CD8-positive, alpha-beta memory T cell (primary cell): ENCODE measurements at regions not wholly inside any gene's neighbourhood (a gene's known extent, or its start where the extent isn't known, plus 50 kb on each side); places are given as distances from the start of the nearest gene placed in this dataset.
"Not testable (repeated sequence)": the region's sequence is repeated elsewhere in the genome, so short reads cannot be mapped to it uniquely, and the experiment has no call there.

Experiments used
- CTCF ChIA-PET: fragments of 350-600 bp; sonication (Branson Sonifier 250); formaldehyde crosslinking; loops from one replicate; lab custom pipeline; 2021; ENCODE audit warnings: antibody characterized with exemption; lab: Charles Lee
- POLR2A ChIA-PET: fragments of 350-600 bp; sonication (Branson Sonifier 250); formaldehyde crosslinking; loops from one replicate; lab custom pipeline; 2021; ENCODE audit warnings: antibody characterized with exemption; lab: Charles Lee
- DNase-seq, 5 donors: peaks; one replicate each; pipeline versions ENCODE4 v3.0.0 to v3.0.0-alpha.2; 2020 to 2022; ENCODE audit warnings: mixed read lengths in 1 of 5
- H3K27ac ChIP-seq: one replicate; pipeline ENCODE4 v1.7.0; 2013; ENCODE audit warnings: low read depth, mild to moderate bottlenecking, low read length, moderate library complexity
- H3K27me3 ChIP-seq: 2 replicates; pipeline ENCODE4 v1.7.0; 2013; ENCODE audit warnings: low read length, mild to moderate bottlenecking; ENCODE audit not compliant: insufficient read depth, poor library complexity, severe bottlenecking
- H3K36me3 ChIP-seq: 2 replicates; pipeline ENCODE4 v1.7.0; 2013; ENCODE audit warnings: mild to moderate bottlenecking, low read length, moderate library complexity; ENCODE audit not compliant: insufficient read depth
- H3K4me1 ChIP-seq: 2 replicates; pipeline ENCODE4 v1.7.0; 2013; ENCODE audit warnings: mild to moderate bottlenecking, low read length, moderate library complexity; ENCODE audit not compliant: insufficient read depth
- H3K4me3 ChIP-seq: 2 replicates; pipeline ENCODE4 v1.7.0; 2013; ENCODE audit warnings: mild to moderate bottlenecking, low read length
- H3K9me3 ChIP-seq: 2 replicates; pipeline ENCODE4 v1.7.0; 2013; ENCODE audit warnings: mild to moderate bottlenecking, low read length
- H3K27ac Mint-ChIP-seq, 8 donors: one replicate each; pipeline ENCODE4 v1.8.0; 2020 to 2021; ENCODE audit warnings: mixed read lengths in 8 of 8, mild to moderate bottlenecking in 6 of 8, inconsistent platforms in 3 of 8, moderate library complexity in 3 of 8
- H3K27me3 Mint-ChIP-seq, 2 donors: one replicate each; pipeline ENCODE4 v1.8.0; 2020 to 2021; ENCODE audit warnings: mixed read lengths in 2 of 2, mild to moderate bottlenecking in 1 of 2, moderate library complexity in 1 of 2
- H3K36me3 Mint-ChIP-seq, 3 donors: one replicate each; pipeline ENCODE4 v1.8.0; 2020 to 2021; ENCODE audit warnings: mixed read lengths in 3 of 3, inconsistent platforms in 1 of 3, mild to moderate bottlenecking in 1 of 3
- H3K4me1 Mint-ChIP-seq, 3 donors: one replicate each; pipeline ENCODE4 v1.8.0; 2020 to 2021; ENCODE audit warnings: mixed read lengths in 3 of 3, inconsistent platforms in 1 of 3, mild to moderate bottlenecking in 1 of 3
- H3K4me3 Mint-ChIP-seq, 7 donors: one replicate each; pipeline ENCODE4 v1.8.0; 2020 to 2021; ENCODE audit warnings: mixed read lengths in 7 of 7, mild to moderate bottlenecking in 6 of 7, moderate library complexity in 4 of 7, inconsistent platforms in 2 of 7
- H3K9me3 Mint-ChIP-seq, 5 donors: one replicate each; pipeline ENCODE4 v1.8.0; 2020 to 2022; ENCODE audit warnings: mixed read lengths in 5 of 5, mild to moderate bottlenecking in 3 of 5, moderate library complexity in 2 of 5, inconsistent platforms in 1 of 5

DNA sequence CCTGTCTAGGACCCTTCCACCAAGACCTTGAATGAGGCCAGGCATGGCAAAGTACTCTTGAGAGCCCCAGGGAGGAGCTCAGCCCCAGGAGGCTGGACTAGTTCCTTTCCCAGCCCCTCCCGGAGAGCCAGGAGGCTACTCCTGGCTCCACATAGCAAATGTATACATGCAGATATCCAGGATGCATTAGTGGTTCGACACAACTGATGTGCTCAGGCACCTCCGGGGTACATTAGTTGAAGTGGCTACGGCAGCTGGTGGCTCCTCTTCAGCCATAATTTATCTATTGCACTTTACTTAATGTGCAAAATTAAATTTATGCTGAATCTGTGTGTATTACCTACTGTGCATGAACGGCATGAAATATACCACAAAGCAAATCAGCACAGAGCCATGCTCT lies 182.8 kb upstream of the MEIS1 start:
- peaks cover 0 to 20% (median 2%) of the 10 kb centered on the region in 5 donors for H3K9me3 Mint-ChIP-seq
- no peak overlapping the region for H3K4me3 Mint-ChIP-seq
- H3K27me3 Mint-ChIP-seq: peaks cover 0 to 1% of the 10 kb centered on the region in 2 donors
- Histone ChIP-seq H3K9me3 (no peaks in the 10 kb centered on the region), H3K36me3 (no peaks in the 10 kb centered on the region), H3K27ac (no peak overlapping the region), H3K27me3 (no peaks in the 10 kb centered on the region), H3K4me1 (no peaks in the 10 kb centered on the region), H3K4me3 (no peak overlapping the region)
- ChIA-PET CTCF (no interaction called here), POLR2A (no interaction called here)
- H3K4me1 Mint-ChIP-seq: no peaks in the 10 kb centered on the region
- H3K36me3 Mint-ChIP-seq: no peaks in the 10 kb centered on the region
- no peak overlapping the region for H3K27ac Mint-ChIP-seq
- DNase-seq: no peak

DNA sequence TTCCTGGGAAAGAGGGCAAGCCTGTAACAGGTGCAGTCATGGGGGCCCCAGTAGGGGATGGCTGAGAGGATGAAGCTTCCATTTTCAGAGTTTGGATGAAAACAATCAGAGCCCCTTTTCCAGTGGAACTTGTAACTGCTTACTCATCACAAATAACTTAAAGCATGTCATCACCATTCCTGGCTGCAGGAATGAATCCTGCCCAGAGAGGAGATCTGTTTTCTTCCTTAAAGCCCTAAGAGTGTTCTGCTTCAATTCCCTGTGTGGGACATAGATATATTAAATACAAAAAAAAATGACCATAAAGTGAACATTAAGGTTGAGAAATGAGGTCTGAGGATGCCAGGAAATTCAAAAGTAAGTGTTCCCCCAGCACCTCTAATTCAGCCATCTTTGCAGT lies 183.4 kb upstream of the MEIS1 start:
- peaks cover 0 to 21% (median 4%) of the 10 kb centered on the region in 5 donors for H3K9me3 Mint-ChIP-seq
- Histone ChIP-seq H3K4me1 (no peaks in the 10 kb centered on the region), H3K9me3 (no peaks in the 10 kb centered on the region), H3K4me3 (no peak overlapping the region), H3K36me3 (no peaks in the 10 kb centered on the region), H3K27me3 (no peaks in the 10 kb centered on the region), H3K27ac (no peak overlapping the region)
- H3K36me3 Mint-ChIP-seq: no peaks in the 10 kb centered on the region
- H3K4me3 Mint-ChIP-seq: no peak overlapping the region
- H3K27ac Mint-ChIP-seq: no peak overlapping the region
- H3K27me3 Mint-ChIP-seq: peaks cover 0 to 1% of the 10 kb centered on the region in 2 donors
- no peaks in the 10 kb centered on the region for H3K4me1 Mint-ChIP-seq
- DNase-seq: no peak
- ChIA-PET CTCF (no interaction called here), POLR2A (no interaction called here)

DNA sequence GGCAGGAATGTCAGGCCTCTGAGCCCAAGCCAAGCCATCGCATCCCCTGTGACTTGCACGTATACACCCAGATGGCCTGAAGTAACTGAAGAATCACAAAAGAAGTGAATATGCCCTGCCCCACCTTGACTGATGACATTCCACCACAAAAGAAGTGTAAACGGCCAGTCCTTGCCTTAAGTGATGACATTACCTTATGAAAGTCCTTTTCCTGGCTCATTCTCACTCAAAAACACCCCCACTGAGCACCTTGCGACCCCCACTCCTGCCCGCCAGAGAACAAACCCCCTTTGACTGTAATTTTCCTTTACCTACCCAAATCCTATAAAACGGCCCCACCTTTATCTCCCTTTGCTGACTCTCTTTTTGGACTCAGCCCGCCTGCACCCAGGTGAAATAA lies 185.8 kb upstream of the MEIS1 start:
- CTCF ChIA-PET: not testable (repeated sequence)

DNA sequence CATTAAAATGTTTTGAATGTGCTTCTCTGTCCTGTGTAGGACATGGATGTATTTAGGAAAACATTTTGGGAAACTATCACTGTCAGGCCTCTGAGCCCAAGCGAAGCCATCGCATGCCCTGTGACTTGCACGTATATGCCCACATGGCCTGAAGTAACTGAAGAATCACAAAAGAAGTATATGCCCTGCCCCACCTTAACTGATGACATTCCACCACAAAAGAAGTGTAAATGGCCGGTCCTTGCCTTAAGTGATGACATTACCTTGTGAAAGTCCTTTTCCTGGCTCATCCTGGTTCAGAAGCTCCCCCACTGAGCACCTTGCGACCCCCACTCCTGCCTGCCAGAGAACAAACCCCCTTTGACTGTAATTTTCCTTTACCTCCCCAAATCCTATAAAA lies 191.1 kb upstream of the MEIS1 start:
- H3K27ac ChIP-seq, H3K36me3 Mint-ChIP-seq, H3K9me3 ChIP-seq, H3K4me3 Mint-ChIP-seq, H3K4me3 ChIP-seq, H3K27ac Mint-ChIP-seq, CTCF ChIA-PET, H3K4me1 ChIP-seq, H3K27me3 ChIP-seq, DNase-seq, H3K4me1 Mint-ChIP-seq, H3K27me3 Mint-ChIP-seq, POLR2A ChIA-PET, H3K36me3 ChIP-seq: not testable (repeated sequence)
- peaks cover 0 to 13% (median 7%) of the 10 kb centered on the region in 5 donors for H3K9me3 Mint-ChIP-seq

More for the DNA sequence above, 185.8 kb upstream of the MEIS1 start:
- H3K36me3 ChIP-seq, H3K4me1 ChIP-seq, H3K4me3 ChIP-seq, H3K27me3 ChIP-seq, H3K9me3 ChIP-seq, H3K27ac ChIP-seq, H3K27ac Mint-ChIP-seq, DNase-seq, H3K4me3 Mint-ChIP-seq, H3K4me1 Mint-ChIP-seq, H3K36me3 Mint-ChIP-seq, POLR2A ChIA-PET, H3K27me3 Mint-ChIP-seq: not testable (repeated sequence)
- peaks cover 4 to 16% (median 4%) of the 10 kb centered on the region in 5 donors for H3K9me3 Mint-ChIP-seq

DNA sequence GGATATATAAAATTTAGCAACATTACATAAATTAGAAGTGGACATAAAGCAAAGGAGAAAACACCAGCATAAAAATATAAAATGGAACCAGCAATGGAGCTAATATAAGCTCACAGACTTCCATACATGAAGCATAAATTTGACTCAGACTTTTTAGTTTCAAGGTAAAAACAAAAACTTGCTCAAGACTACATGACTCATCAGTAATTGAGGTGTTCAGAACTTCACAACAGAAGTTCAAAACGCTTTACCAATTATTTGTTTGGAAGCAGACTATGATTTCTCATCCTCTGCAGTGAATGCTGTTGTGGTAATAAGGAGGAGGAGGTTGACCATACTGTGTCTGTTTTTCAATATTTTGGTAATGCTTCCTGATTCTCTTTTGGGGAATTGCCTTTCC lies 192.0 kb upstream of the MEIS1 start:
- POLR2A ChIA-PET, H3K4me3 Mint-ChIP-seq, H3K27me3 ChIP-seq, H3K9me3 ChIP-seq, DNase-seq, H3K27me3 Mint-ChIP-seq, H3K36me3 ChIP-seq, H3K4me1 Mint-ChIP-seq, H3K4me1 ChIP-seq, H3K27ac ChIP-seq, H3K4me3 ChIP-seq, H3K27ac Mint-ChIP-seq, H3K9me3 Mint-ChIP-seq, H3K36me3 Mint-ChIP-seq, CTCF ChIA-PET: not testable (repeated sequence)

DNA sequence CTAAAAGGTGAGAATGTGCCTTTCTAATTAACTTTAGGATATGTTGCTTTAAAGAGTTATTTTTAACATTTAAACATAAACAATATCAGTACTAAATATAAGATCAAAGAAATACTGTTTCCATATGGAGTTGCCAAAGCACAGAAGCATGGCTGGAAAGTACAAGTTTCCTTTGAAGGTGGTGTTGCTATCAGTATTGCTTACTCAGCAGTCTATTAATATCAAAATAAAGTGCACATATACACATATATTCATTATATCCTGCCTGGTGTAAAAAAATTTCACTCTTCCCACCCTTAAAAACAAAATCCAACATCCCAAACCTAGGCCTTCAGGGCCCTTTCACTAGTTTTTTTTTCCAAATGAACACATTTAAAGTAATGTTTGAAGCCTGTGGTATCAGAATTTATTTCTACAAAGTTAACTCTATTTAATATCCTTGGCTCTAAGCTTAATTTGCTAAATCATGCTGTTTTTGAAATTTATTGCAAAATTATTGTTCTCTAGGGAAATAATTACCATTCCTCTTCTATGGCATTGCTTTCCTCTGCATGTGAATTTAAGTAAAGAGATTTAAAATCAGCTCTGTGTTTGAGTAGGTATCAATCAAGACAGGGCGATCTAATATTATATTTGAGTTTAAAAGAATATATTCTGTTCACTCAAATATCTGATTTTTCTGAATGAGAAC lies 192.7 kb upstream of the MEIS1 start:
- no peaks in the 10 kb centered on the region for H3K36me3 Mint-ChIP-seq
- no peaks in the 10 kb centered on the region for H3K9me3 ChIP-seq
- POLR2A ChIA-PET: no interaction called here
- no peak overlapping the region for H3K27ac ChIP-seq
- H3K27me3 Mint-ChIP-seq: peaks cover 0 to 1% of the 10 kb centered on the region in 2 donors
- no peaks in the 10 kb centered on the region for H3K4me1 ChIP-seq
- H3K9me3 Mint-ChIP-seq: peaks cover 0 to 9% (median 6%) of the 10 kb centered on the region in 5 donors
- H3K4me3 Mint-ChIP-seq: no peak overlapping the region
- no peaks in the 10 kb centered on the region for H3K4me1 Mint-ChIP-seq
- no peak for DNase-seq
- no peaks in the 10 kb centered on the region for H3K27me3 ChIP-seq
- CTCF ChIA-PET: no interaction called here
- no peak overlapping the region for H3K4me3 ChIP-seq
- H3K36me3 ChIP-seq: no peaks in the 10 kb centered on the region
- no peak overlapping the region for H3K27ac Mint-ChIP-seq

DNA sequence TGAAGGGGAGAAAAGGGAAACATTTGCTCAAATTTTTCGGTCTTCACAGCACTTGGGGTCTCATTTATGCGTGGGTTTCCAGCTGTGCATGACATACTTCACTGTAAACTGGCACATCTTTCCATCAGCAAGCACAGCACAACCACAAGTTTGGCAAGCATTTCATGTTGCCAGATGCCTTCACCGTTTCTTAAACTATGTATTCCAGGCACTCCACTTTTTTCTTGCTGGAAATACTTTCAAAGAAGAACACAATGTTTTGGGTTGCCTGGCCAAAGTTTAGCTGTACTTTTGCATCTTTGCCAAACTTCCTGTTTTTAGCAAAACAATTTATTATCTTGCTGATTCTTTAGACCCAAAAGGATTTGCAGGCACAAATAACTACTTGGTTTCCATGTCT lies 194.6 kb upstream of the MEIS1 start:
- Histone ChIP-seq H3K27ac (no peak overlapping the region), H3K27me3 (no peaks in the 10 kb centered on the region), H3K9me3 (no peaks in the 10 kb centered on the region), H3K36me3 (no peaks in the 10 kb centered on the region), H3K4me1 (no peaks in the 10 kb centered on the region), H3K4me3 (no peak overlapping the region)
- no peaks in the 10 kb centered on the region for H3K36me3 Mint-ChIP-seq
- DNase-seq: no peak
- ChIA-PET POLR2A (no interaction called here), CTCF (no interaction called here)
- H3K27me3 Mint-ChIP-seq: peaks cover 0 to 1% of the 10 kb centered on the region in 2 donors
- H3K4me1 Mint-ChIP-seq: no peaks in the 10 kb centered on the region
- H3K27ac Mint-ChIP-seq: no peak overlapping the region
- H3K9me3 Mint-ChIP-seq: peaks cover 0 to 5% (median 3%) of the 10 kb centered on the region in 5 donors
- no peak overlapping the region for H3K4me3 Mint-ChIP-seq

DNA sequence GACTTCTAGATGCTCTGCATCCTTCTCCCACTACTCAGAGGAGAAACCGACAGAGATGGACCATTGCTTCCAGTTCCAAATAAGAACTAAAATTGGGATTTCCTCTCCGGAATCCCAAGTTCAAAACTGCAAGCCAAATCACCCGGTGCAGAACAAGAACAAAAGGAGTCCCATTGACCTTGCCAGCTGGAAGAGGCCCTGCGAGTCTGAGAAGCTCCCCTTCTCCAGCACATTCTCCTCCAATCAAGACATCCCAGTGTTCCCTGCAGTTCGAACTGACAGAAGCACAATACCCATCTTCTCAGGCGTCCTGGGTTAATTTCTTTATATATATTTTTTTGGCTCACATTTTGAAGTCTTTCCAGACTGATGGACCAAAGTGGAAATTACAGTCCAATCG lies 195.3 kb upstream of the MEIS1 start:
- POLR2A ChIA-PET: no interaction called here
- no peaks in the 10 kb centered on the region for H3K36me3 ChIP-seq
- H3K4me3 ChIP-seq: no peak overlapping the region
- Mint-ChIP-seq H3K4me1 (no peaks in the 10 kb centered on the region), H3K27ac (no peak overlapping the region), H3K9me3 (peaks cover 0 to 4% (median 3%) of the 10 kb centered on the region in 5 donors), H3K27me3 (no peaks in the 10 kb centered on the region), H3K4me3 (no peak overlapping the region), H3K36me3 (no peaks in the 10 kb centered on the region)
- H3K4me1 ChIP-seq: no peaks in the 10 kb centered on the region
- no peaks in the 10 kb centered on the region for H3K9me3 ChIP-seq
- no peaks in the 10 kb centered on the region for H3K27me3 ChIP-seq
- CTCF ChIA-PET: no interaction called here
- no peak for DNase-seq
- no peak overlapping the region for H3K27ac ChIP-seq
